ENCODE measurements at regions not wholly inside any gene's neighbourhood (a gene's known extent, or its start where the extent isn't known, plus 50 kb on each side); places are given as distances from the start of the nearest gene placed in this dataset.
"Not testable (repeated sequence)": the region's sequence is repeated elsewhere in the genome, so short reads cannot be mapped to it uniquely, and the experiment has no call there.

GRCh38 chr6:121635355-121635754 lies 199.9 kb downstream of the GJA1 start:
- Histone ChIP-seq H3K9me3 (peaks cover 0 to 22% of the 10 kb centered on the region in 2 donors), H3K4me3 (no peak overlapping the region)

GRCh38 chr6:121636217-121636616 lies 200.8 kb downstream of the GJA1 start:
- not testable (repeated sequence) for H3K4me1 ChIP-seq; H3K36me3 ChIP-seq; DNase-seq (ENCODE audit: low spot score); H3K27ac ChIP-seq; H3K4me3 ChIP-seq; H3K27me3 ChIP-seq
- H3K9me3 ChIP-seq, result peaks cover 0 to 22% of the 10 kb centered on the region in 2 donors

More at GRCh38 chr6:121635355-121635754, 199.9 kb downstream of the GJA1 start:
- no peak for TF ChIP-seq CTCF (IDR thresholded peaks at IDR 0.05)
- Histone ChIP-seq H3K36me3 (no peaks in the 10 kb centered on the region), H3K27ac (no peak overlapping the region), H3K4me1 (no peaks in the 10 kb centered on the region), H3K27me3 (no peaks in the 10 kb centered on the region)
- no peak for DNase-seq (ENCODE audit: low spot score)

GRCh38 chr6:121639021-121639420 lies 203.6 kb downstream of the GJA1 start:
- H3K4me1 ChIP-seq, result no peaks in the 10 kb centered on the region
- H3K27ac ChIP-seq, result no peak overlapping the region

DNA sequence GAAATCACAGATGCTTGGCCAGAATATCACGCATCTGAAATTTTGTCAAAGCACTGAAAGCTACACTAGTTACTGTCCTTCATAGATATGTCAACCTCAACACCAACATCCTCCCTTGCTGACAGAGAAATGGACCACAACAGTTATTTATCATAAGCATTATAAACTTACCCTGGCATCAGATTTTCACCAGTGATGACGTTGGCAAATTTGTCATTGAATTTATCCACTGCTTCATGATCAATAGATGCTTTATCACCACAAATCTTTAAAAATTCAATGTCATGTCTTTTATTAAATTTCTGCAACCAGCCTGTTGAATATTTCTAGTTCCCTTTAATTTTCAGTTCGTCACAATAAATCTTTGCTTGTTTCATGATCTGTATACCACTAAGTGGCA lies 205.7 kb downstream of the GJA1 start:
- Histone ChIP-seq H3K4me1 (no peaks in the 10 kb centered on the region), H3K27me3 (no peaks in the 10 kb centered on the region), H3K9me3 (peaks cover 0 to 11% of the 10 kb centered on the region in 2 donors), H3K27ac (no peak overlapping the region), H3K36me3 (no peaks in the 10 kb centered on the region), H3K4me3 (no peak overlapping the region)
- no peak for TF ChIP-seq CTCF (IDR thresholded peaks at IDR 0.05)
- no peak for DNase-seq (ENCODE audit: low spot score)

More at GRCh38 chr6:121639021-121639420, 203.6 kb downstream of the GJA1 start:
- Histone ChIP-seq H3K9me3 (peaks cover 0 to 14% of the 10 kb centered on the region in 2 donors), H3K36me3 (no peaks in the 10 kb centered on the region), H3K4me3 (no peak overlapping the region), H3K27me3 (no peaks in the 10 kb centered on the region)
- no peak for DNase-seq (ENCODE audit: low spot score)
- TF ChIP-seq CTCF (IDR thresholded peaks at IDR 0.05), result no peak

GRCh38 chr6:121645100-121645745 lies 209.8 kb downstream of the GJA1 start:
- no peak for DNase-seq (ENCODE audit: low spot score)
- no peak for TF ChIP-seq CTCF (IDR thresholded peaks at IDR 0.05)
- Histone ChIP-seq H3K9me3 (no peaks in the 10 kb centered on the region), H3K4me3 (no peak overlapping the region), H3K27ac (no peak overlapping the region), H3K4me1 (no peaks in the 10 kb centered on the region), H3K27me3 (no peaks in the 10 kb centered on the region), H3K36me3 (no peaks in the 10 kb centered on the region)

- H3K27me3 ChIP-seq, result no peaks in the 10 kb centered on the region
- H3K4me3 ChIP-seq, result no peak overlapping the region
- DNase-seq (ENCODE audit: low spot score), result no peak
- no peaks in the 10 kb centered on the region for H3K4me1 ChIP-seq
- TF ChIP-seq CTCF (IDR thresholded peaks at IDR 0.05), result no peak
- no peaks in the 10 kb centered on the region for H3K9me3 ChIP-seq
- H3K36me3 ChIP-seq, result no peaks in the 10 kb centered on the region
- H3K27ac ChIP-seq, result no peak overlapping the region
These were observed 212.5 kb downstream of the GJA1 start for GRCh38 chr6:121647905-121648304.
